ENCODE measurements at regions not wholly inside any gene's neighbourhood (a gene's known extent, or its start where the extent isn't known, plus 50 kb on each side); places are given as distances from the start of the nearest gene placed in this dataset.

GRCh38 chr2:150298571-150299305 is 188.7 kb downstream of the RND3 start:
- Histone ChIP-seq H3K36me3 (no peaks in the 10 kb centered on the region), H3K27me3 (no peaks in the 10 kb centered on the region), H3K4me1 (no peaks in the 10 kb centered on the region), H3K9me3 (no peaks in the 10 kb centered on the region; the same call in 1 of the 2 replicates), H3K4me3 (ENCODE audit: low read depth, low read length) (no peak overlapping the region)
- no peak for TF ChIP-seq CTCF (IDR thresholded peaks at IDR 0.05; ENCODE audit: low read depth, low read length)
- DNase-seq: no peak

- Histone ChIP-seq H3K4me3 (ENCODE audit: low read depth, low read length) (no peak overlapping the region), H3K36me3 (no peaks in the 10 kb centered on the region), H3K4me1 (no peaks in the 10 kb centered on the region), H3K27me3 (no peaks in the 10 kb centered on the region), H3K9me3 (no peaks in the 10 kb centered on the region)
- TF ChIP-seq CTCF (IDR thresholded peaks at IDR 0.05; ENCODE audit: low read depth, low read length): no peak
- DNase-seq: no peak
Measured at GRCh38 chr2:150296770-150297546, 190.5 kb downstream of the RND3 start.

GRCh38 chr2:150295544-150295943 is 191.9 kb downstream of the RND3 start:
- no peak for TF ChIP-seq CTCF (IDR thresholded peaks at IDR 0.05; ENCODE audit: low read depth, low read length)
- H3K4me1 ChIP-seq: no peaks in the 10 kb centered on the region
- H3K27me3 ChIP-seq: no peaks in the 10 kb centered on the region
- no peak overlapping the region for H3K4me3 ChIP-seq (ENCODE audit: low read depth, low read length)
- no peak for DNase-seq
- H3K9me3 ChIP-seq: no peaks in the 10 kb centered on the region
- no peaks in the 10 kb centered on the region for H3K36me3 ChIP-seq

GRCh38 chr2:150293771-150294170 is 193.7 kb downstream of the RND3 start:
- no peaks in the 10 kb centered on the region for H3K9me3 ChIP-seq
- no peaks in the 10 kb centered on the region for H3K36me3 ChIP-seq
- no peaks in the 10 kb centered on the region for H3K27me3 ChIP-seq
- TF ChIP-seq CTCF (IDR thresholded peaks at IDR 0.05; ENCODE audit: low read depth, low read length): no peak
- no peak overlapping the region for H3K4me3 ChIP-seq (ENCODE audit: low read depth, low read length)
- DNase-seq: no peak
- H3K4me1 ChIP-seq: no peaks in the 10 kb centered on the region

- TF ChIP-seq CTCF (IDR thresholded peaks at IDR 0.05; ENCODE audit: low read depth, low read length): no peak
- no peak overlapping the region for H3K4me3 ChIP-seq (ENCODE audit: low read depth, low read length)
- DNase-seq: no peak
- no peaks in the 10 kb centered on the region for H3K4me1 ChIP-seq
- H3K27me3 ChIP-seq: no peaks in the 10 kb centered on the region
- no peaks in the 10 kb centered on the region for H3K36me3 ChIP-seq
- H3K9me3 ChIP-seq: no peaks in the 10 kb centered on the region
Measured at GRCh38 chr2:150292807-150293206, 194.7 kb downstream of the RND3 start.

- no peak overlapping the region for H3K4me3 ChIP-seq (ENCODE audit: low read depth, low read length)
- no peaks in the 10 kb centered on the region for H3K36me3 ChIP-seq
- no peaks in the 10 kb centered on the region for H3K9me3 ChIP-seq
- DNase-seq: no peak
- H3K4me1 ChIP-seq: no peaks in the 10 kb centered on the region
- TF ChIP-seq CTCF (IDR thresholded peaks at IDR 0.05; ENCODE audit: low read depth, low read length): no peak
- no peaks in the 10 kb centered on the region for H3K27me3 ChIP-seq
Measured at GRCh38 chr2:150292192-150292591, 195.3 kb downstream of the RND3 start.

Measured in BE2C (cell line).